ENCODE measurements at regions not wholly inside any gene's neighbourhood (a gene's known extent, or its start where the extent isn't known, plus 50 kb on each side); places are given as distances from the start of the nearest gene placed in this dataset.

GRCh38 chr1:219477861-219478260 lies 135.0 kb downstream of the ZC3H11B start:
- no peaks in the 10 kb centered on the region for H3F3A ChIP-seq (ENCODE audit: insufficient read depth)
- no peaks in the 10 kb centered on the region for H4K20me1 ChIP-seq (ENCODE audit: low read depth, low read length)
- no peak overlapping the region for H3K4me3 ChIP-seq (ENCODE audit: insufficient read depth, low read length, poor library complexity, severe bottlenecking)
- no peaks in the 10 kb centered on the region for H3K79me2 ChIP-seq (ENCODE audit: insufficient read depth, low read length)
- no peaks in the 10 kb centered on the region for H3K9me3 ChIP-seq (ENCODE audit: insufficient read depth, low read length)
- H3K9me2 ChIP-seq (replicated peaks; ENCODE audit: insufficient read depth, low read length): no peaks in the 10 kb centered on the region; the same call in 1 of the 2 replicates
- H3K27ac ChIP-seq (ENCODE audit: low read depth, low read length): no peak overlapping the region
- TF ChIP-seq CTCF (IDR thresholded peaks at IDR 0.05; ENCODE audit: insufficient read depth, low read length, poor library complexity, severe bottlenecking): no peak
- TF ChIP-seq EZH2phosphoT487 (conservative IDR thresholded peaks at IDR 0.05; ENCODE audit: low read length): no peak
- no peak overlapping the region for H3K4me2 ChIP-seq (ENCODE audit: low read depth, low read length, poor library complexity, severe bottlenecking)
- no peak overlapping the region for H3K9ac ChIP-seq (ENCODE audit: low read length)
- H3K27me3 ChIP-seq (ENCODE audit: low read length): no peaks in the 10 kb centered on the region
- H2AFZ ChIP-seq (ENCODE audit: low read depth, low read length, severe bottlenecking): no peak overlapping the region
- H3K36me3 ChIP-seq (ENCODE audit: low read length): no peaks in the 10 kb centered on the region

- Histone ChIP-seq H3K27ac (ENCODE audit: low read depth, low read length) (no peak overlapping the region), H2AFZ (ENCODE audit: low read depth, low read length, severe bottlenecking) (no peak overlapping the region), H4K20me1 (ENCODE audit: low read depth, low read length) (no peaks in the 10 kb centered on the region), H3K27me3 (ENCODE audit: low read length) (no peaks in the 10 kb centered on the region), H3K4me3 (ENCODE audit: insufficient read depth, low read length, poor library complexity, severe bottlenecking) (no peak overlapping the region), H3K4me2 (ENCODE audit: low read depth, low read length, poor library complexity, severe bottlenecking) (no peak overlapping the region), H3K36me3 (ENCODE audit: low read length) (no peaks in the 10 kb centered on the region), H3K79me2 (ENCODE audit: insufficient read depth, low read length) (no peaks in the 10 kb centered on the region), H3K9ac (ENCODE audit: low read length) (no peak overlapping the region), H3F3A (ENCODE audit: insufficient read depth) (no peaks in the 10 kb centered on the region), H3K9me2 (replicated peaks; ENCODE audit: insufficient read depth, low read length) (no peaks in the 10 kb centered on the region; the same call in 1 of the 2 replicates), H3K9me3 (ENCODE audit: insufficient read depth, low read length) (no peaks in the 10 kb centered on the region)
- no peak for TF ChIP-seq EZH2phosphoT487 (conservative IDR thresholded peaks at IDR 0.05; ENCODE audit: low read length)
Measured at GRCh38 chr1:219476716-219477115, 136.2 kb downstream of the ZC3H11B start.

GRCh38 chr1:219476116-219476515 lies 136.8 kb downstream of the ZC3H11B start:
- Histone ChIP-seq H3K9me3 (ENCODE audit: insufficient read depth, low read length) (no peaks in the 10 kb centered on the region), H2AFZ (ENCODE audit: low read depth, low read length, severe bottlenecking) (no peak overlapping the region), H3F3A (ENCODE audit: insufficient read depth) (no peaks in the 10 kb centered on the region), H3K9ac (ENCODE audit: low read length) (no peak overlapping the region), H3K79me2 (ENCODE audit: insufficient read depth, low read length) (no peaks in the 10 kb centered on the region), H4K20me1 (ENCODE audit: low read depth, low read length) (no peaks in the 10 kb centered on the region), H3K4me2 (ENCODE audit: low read depth, low read length, poor library complexity, severe bottlenecking) (no peak overlapping the region), H3K27ac (ENCODE audit: low read depth, low read length) (no peak overlapping the region), H3K27me3 (ENCODE audit: low read length) (no peaks in the 10 kb centered on the region), H3K36me3 (ENCODE audit: low read length) (no peaks in the 10 kb centered on the region), H3K9me2 (replicated peaks; ENCODE audit: insufficient read depth, low read length) (no peaks in the 10 kb centered on the region; the same call in 1 of the 2 replicates), H3K4me3 (ENCODE audit: insufficient read depth, low read length, poor library complexity, severe bottlenecking) (no peak overlapping the region)
- TF ChIP-seq CTCF (IDR thresholded peaks at IDR 0.05; ENCODE audit: insufficient read depth, low read length, poor library complexity, severe bottlenecking) (no peak), EZH2phosphoT487 (conservative IDR thresholded peaks at IDR 0.05; ENCODE audit: low read length) (no peak)

- no peaks in the 10 kb centered on the region for H3F3A ChIP-seq (ENCODE audit: insufficient read depth)
- H3K9me2 ChIP-seq (replicated peaks; ENCODE audit: insufficient read depth, low read length): no peaks in the 10 kb centered on the region; the same call in 1 of the 2 replicates
- no peaks in the 10 kb centered on the region for H4K20me1 ChIP-seq (ENCODE audit: low read depth, low read length)
- H3K27me3 ChIP-seq (ENCODE audit: low read length): no peaks in the 10 kb centered on the region
- H3K36me3 ChIP-seq (ENCODE audit: low read length): no peaks in the 10 kb centered on the region
- no peak for TF ChIP-seq EZH2phosphoT487 (conservative IDR thresholded peaks at IDR 0.05; ENCODE audit: low read length)
- no peak for TF ChIP-seq CTCF (IDR thresholded peaks at IDR 0.05; ENCODE audit: insufficient read depth, low read length, poor library complexity, severe bottlenecking)
- H3K27ac ChIP-seq (ENCODE audit: low read depth, low read length): no peak overlapping the region
- H3K79me2 ChIP-seq (ENCODE audit: insufficient read depth, low read length): no peaks in the 10 kb centered on the region
- H3K4me2 ChIP-seq (ENCODE audit: low read depth, low read length, poor library complexity, severe bottlenecking): no peak overlapping the region
- H3K9ac ChIP-seq (ENCODE audit: low read length): no peak overlapping the region
- no peaks in the 10 kb centered on the region for H3K9me3 ChIP-seq (ENCODE audit: insufficient read depth, low read length)
- no peak overlapping the region for H2AFZ ChIP-seq (ENCODE audit: low read depth, low read length, severe bottlenecking)
- H3K4me3 ChIP-seq (ENCODE audit: insufficient read depth, low read length, poor library complexity, severe bottlenecking): no peak overlapping the region
Measured at GRCh38 chr1:219472596-219472995, 140.3 kb downstream of the ZC3H11B start.
